Hematopoietic multipotent progenitor cell treated with erythropoietin and hydrocortisone succinate and interleukin-3 and kit ligand, for 6 days (in vitro differentiated cells): ENCODE measurements at regions not wholly inside any gene's neighbourhood (a gene's known extent, or its start where the extent isn't known, plus 50 kb on each side); places are given as distances from the start of the nearest gene placed in this dataset.

Experiments
- DNase-seq: peaks from one replicate; pipeline ENCODE4 v3.0.0-alpha.2; 2015

DNA sequence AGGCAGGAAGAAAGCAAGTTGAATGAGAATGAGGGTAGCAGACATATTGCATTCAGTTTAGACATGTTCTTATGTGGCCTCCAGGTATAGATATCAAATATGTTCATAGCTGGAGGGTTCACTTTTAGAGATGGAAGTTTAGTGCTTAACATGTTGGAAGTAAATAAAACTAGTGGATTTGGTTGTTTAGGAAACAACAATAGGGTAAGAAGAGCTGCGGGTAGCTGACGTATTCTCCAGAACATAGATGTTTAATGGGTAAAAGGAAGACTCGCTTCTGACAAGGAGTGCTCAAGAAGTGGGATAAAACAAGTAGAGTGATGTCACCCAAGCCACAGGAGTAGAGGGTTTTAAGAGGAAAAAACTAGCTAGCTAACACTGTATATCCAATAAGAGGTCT lies 128.4 kb upstream of the COL21A1 start:
- no peak for DNase-seq

DNA sequence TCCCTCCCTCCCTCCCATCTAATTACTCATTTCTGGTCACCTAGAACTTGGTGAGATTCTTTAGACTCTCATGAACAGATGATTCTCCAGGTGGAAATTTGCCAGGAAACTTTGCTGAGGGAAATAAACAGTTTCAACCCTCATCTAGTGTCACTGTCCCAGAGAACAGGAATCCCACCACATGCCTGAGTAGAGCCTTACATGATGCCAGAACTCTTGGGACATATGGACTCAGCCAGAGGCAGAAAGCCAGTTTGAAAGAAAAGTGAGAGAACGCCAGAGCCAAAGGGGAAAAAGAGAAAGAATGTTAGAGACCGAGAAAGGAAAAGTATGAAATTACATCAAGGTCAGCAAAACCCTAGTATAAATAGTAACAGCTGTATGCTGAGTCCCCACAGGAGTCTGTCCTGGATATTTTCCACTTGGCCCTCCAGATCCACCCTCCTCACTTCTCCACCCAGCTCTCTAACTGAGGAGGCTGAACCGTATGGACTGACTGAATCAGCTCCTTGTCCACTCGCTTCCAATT lies 127.5 kb upstream of the COL21A1 start:
- no peak for DNase-seq

DNA sequence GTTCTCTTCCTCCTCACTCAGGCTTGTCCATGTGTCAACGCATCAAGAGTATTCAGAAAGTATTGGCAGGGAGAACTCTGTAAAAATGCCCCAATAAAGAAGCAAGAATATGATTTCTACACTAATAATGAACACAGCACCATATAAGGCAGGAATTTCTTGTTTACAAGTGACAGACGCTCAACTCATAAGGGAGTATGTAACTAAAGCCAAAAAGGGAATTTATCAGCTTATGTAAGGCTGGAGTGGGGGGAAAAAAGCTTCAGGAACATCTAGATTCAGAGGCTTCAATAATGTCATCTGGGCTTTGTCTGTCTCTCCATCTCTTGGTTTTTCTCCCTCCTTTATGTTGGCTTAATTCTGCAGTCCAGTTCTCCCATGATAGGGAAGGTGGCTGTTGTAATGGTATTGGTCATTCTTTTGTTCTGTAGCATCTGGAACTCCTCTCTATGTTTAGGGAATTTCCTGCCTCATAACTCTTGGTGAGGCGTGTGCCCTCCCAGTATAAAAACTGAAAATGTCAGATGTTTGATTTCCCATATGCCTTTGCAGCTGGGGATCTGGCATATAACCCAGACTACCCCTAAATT lies 125.1 kb upstream of the COL21A1 start:
- no peak for DNase-seq

DNA sequence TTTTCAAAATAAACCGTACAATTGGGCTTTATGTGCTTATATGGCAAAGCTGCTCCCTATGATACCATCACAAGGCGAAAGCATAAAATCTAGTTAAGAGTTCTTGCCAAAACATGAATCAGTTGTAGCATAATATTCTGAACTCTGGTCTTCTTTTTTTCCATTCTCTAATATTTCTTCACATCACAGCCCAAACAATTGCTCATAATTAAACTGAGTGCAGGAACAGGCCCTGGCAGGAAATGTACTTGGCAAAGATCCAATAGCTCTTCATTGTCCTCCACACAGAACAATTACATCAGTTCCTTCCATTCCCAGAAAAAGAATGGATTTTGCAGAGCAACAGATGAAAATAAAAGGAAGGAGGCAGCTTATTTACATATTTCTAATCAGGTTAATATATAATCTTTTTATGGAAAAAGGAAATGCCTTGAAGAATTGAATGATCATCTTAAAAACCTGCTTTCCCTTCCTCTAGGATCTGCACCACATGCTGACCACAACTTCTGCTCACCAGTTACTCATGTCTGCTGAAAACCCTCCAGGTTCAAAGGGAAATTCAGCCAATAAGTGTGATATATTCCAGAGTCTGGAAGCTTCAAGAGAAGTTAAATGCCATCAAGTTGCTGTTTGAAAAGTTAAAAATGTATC lies 123.3 kb upstream of the COL21A1 start:
- DNase-seq: peak; percentile 46

DNA sequence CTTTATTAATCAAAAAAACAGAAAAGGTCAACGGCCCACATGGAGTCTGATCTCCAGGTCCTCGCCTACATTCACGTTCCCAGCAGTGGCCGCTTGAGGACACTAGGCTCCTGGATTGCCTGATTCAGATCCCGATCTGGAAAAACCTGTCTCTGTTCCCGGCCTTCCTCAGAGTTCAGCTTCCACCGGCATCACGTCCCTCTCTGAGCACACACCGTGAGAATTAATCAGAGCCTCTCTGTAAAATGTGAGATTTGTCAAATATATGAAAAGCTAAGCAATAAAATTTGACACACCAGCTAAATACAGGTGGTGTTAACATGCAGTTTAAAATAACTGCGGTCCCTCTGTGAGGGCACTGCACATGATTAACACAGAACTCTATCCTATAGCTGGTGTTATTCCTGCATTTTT lies 122.8 kb upstream of the COL21A1 start:
- DNase-seq: no peak

DNA sequence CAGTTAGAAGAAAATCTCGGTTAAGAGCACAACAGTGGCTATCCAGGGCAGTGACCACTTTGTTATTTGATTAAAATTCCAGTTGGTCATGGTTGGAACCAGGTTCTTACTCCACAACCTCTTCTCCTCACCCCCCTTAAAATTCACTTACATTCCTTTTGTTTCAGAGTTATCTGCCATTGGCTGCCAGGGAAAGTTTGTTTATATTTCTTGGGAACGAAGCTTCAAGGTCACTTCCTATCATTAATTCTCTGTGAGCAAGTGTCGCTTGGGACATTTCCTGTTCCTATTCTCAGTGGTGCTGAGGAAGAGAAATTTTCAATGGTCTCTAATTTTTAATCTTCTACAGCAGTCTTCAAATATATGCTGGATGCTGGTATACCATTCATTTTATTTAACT lies 121.1 kb upstream of the COL21A1 start:
- no peak for DNase-seq

DNA sequence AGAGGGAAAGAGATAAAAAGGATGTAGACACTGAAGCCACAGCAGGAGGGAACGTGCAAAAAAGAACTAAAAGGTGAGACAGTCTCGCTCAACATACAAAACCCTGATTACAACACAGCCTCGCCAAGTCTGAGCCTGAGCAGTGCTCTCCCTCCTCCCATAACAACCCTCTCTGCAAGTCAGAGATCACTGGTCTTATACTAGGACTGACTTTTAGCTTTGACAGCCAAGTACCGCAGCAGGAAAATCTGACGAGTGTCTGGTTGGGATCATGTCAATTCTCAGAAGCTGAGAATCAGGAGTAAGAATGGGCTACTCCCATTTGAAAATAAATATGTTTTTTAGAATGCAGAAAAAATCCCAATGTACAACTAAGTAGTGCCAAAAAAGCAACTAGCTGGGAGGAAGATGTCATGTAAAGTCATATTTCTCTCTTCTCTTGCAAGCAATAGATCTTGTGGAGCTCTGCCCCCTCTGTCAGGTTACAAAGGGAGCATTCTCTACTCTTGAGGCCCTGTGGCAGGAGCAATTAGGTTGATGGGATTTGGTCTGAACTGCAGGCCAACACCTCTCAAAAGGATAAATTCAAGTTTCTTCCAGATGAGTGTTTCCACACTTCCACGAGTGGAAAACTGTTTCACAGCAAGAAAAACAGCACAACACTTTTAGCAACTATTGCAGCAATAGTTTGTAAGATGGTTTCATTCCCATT lies 118.9 kb upstream of the COL21A1 start:
- no peak for DNase-seq

DNA sequence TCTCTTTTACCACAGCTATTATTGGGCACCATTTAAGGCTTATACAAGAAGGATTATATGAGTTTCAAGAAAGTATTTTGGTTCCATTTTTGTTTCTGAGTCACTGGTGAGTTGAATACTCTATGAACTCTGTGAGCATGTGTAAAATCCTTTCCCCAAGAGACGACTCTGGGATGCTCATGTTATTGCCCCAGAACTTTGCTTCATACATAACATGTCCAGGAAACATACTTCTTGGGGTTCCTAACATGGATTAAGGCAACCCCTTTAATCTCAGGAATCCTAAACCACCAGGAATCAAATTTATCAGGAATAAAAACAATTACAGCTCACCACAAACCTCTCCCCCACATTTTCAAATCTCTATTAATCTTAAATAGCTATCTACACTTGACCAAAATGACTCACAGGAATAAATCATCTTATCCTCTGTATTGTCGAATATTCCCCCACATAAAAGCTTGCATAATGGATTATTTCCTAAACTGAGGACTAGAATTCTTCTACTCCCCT lies 117.5 kb upstream of the COL21A1 start:
- DNase-seq: no peak

DNA sequence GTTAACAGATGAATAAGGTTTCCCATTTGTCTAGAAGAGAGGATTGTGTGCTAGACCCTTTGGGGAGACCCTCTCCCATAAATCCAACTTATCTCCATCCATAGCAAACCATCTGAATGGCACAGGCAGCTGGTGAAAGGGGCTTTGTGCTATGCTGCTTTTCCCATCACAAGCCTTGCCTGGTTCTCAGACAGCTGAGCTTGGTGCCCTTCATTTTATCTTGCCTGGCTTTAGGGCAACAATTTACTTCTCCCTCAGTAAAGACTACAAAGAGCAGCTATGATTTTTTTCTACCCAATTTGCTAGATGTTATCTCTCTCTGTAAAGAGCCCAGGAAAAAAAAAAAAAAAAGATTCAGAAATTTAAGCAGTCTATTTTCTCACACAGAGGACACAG lies 117.0 kb upstream of the COL21A1 start:
- DNase-seq: no peak

DNA sequence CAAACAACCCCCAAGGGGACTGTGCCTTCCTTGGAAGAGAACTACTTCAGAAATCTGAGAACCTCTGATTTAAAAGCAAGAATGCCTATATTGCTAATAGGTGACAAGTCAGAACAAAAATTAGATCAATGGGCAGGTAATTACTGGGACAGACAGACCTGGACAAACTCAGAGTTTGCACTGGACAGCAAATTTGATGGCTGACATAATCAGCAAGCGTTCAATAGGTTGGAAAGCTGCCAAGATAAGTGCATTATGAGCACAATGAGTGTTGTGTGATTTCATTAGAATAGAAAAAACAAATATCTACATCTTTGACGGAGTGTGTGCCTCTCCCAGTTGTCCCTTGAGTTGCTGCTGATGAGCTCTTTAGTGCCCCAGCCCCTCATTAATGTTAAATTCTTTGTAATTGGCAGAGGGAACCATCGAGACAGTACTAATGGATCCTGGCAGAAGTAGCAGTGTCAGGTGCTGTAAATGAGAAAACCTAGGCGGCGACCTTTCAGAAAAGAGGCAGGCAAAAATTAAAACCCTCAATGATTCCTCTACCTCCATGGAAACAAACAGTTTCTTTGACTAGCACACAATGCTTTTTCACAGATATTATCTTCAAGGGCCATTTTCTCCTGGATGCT lies 116.5 kb upstream of the COL21A1 start:
- no peak for DNase-seq

DNA sequence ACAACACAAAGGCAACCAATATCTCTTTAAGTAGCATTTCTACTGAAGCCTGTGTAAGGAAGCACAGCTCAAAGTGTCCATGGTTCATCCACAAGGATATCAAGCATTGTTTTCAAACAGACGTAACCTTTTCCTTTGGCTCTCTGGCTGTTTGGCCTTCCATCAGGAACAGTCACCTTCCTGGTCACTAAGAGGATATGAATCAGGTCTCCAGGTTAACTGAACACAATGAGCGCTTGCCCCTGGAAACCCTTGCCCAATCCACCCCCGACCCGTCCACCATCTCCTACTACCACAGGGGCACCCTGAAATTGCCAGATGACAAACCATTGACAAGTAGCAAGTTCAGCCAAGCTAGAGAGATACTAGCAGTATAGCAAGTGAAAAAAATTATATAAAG lies 114.4 kb upstream of the COL21A1 start:
- DNase-seq: no peak

DNA sequence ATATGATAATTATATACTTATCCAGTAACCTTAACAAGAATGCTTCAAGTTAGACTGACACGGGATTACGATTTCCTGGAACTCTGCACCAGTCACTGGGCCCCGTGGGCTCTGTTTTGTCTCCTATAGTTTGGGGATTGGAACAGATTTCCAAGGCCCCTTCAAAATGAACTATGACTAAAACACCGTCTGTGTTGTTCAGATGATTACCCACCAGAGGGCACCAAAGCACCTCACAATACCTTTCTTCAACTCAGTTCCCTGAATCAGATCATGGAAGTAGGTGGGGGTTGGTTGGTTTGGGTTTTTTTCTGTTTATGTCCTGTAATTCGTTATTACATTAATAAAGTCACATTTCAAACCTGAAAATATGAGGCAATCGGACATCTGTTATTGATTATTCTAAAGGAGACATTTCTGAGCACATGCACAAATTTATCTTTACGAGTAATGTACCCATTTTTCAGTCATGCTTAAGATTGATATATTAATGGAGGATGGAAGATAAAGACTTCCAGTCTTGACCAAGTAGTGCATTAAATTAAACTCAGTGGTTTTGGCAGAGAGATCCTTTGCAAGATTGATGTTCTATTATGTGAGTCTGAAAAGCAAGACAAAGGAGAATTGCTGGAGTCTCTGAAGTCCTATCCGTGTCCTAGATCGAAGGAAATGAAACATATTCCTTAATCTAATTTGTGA lies 112.0 kb upstream of the COL21A1 start:
- peak; percentile 84 for DNase-seq

DNA sequence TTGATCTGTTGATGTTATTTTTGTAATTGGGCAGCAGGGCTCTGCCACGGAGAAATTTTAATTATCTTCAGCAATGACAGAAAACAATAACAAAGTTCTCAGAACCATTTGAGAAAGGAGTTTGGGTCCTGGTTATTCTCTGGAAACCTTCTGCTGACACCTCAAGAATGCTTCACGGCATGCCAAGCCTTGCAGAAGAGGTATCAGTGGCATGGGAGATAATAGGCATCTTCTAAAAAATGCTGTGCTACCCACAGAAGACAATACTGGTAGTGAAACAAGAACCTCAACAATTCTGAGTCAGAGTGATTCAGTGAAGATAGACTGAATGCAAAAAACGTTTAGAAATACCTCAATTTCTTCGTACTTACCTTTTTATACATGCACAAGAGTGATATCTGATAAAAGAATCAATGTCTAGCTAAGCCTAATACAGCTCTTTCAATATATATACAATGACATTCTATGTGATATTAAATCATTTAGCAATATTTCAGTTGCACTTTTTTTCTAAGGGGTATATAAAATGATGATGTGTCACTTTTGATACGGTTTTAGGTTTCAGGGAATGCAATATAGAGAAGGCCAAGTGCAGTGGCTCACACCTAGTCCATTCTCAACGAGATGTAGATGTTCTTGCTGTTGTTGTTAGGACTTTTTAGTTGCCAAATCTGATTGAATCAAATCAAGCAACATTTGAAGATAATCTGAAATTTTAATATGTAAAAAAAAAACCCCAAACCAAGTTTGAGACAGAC lies 110.4 kb upstream of the COL21A1 start:
- DNase-seq: no peak

DNA sequence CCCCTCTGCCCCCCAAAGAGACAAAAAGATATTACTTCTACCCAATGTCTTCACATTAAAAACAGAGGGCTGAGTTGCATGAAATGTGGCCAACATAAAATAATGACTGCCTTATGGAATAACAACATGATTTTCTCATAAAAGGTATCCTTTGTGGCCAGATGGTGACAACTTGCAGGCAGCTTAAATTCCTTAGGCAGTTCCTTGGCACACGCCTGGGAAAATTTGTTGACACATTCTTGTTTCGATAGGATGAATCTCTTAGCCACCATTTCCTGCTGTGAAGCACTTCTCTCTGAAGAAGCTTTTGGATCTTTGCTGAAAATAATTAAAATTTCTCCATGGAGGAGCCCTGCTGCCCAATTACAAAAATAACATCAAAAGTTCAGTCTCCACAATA lies 109.0 kb upstream of the COL21A1 start:
- no peak for DNase-seq

DNA sequence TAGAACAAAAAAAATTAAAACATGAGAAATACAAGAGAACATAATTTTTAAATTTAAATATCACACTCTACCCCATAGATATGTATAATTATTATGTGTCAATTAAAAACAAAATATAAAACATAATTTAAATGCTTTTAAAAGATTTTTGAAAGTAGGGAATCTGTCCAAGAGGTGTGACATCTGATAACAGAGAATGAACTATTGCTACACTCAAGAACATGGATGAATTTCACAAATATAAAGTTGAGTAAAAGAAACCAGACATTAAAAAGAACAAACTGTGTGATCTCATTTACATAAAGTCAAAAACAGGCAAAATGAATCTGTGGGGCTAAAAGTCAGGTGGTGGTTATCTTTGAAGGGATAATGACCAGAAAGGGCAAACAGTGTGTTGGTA lies 106.5 kb upstream of the COL21A1 start:
- no peak for DNase-seq

DNA sequence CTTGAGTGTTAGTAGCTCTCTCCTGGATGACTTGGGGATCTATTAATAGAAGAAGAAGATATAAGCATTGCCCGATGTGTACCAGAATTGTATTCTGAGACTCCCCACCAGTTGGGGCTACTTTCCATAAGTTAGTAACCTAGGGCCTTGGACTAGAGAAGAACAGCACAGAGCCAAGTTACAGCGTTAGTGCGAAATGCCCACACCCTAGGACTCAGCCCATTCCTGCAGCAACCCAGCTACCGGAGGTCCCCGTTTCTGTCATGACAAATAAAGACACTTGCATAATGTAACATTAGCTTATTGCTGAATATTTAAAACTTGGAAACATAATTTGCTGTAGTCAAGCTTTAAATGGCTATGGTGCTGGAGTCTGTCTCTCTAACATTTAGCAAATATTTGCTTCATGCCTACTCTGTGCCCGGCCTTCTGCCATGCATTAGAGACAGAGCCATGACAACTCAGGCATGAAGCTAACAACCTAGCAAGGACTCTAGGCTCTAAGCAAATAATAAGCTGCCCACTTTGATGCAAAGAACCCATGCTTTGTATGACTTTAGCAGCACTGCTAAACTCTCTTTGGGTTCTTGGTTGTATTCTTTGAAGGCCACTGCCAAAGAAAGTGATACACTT lies 103.4 kb upstream of the COL21A1 start:
- DNase-seq: no peak

DNA sequence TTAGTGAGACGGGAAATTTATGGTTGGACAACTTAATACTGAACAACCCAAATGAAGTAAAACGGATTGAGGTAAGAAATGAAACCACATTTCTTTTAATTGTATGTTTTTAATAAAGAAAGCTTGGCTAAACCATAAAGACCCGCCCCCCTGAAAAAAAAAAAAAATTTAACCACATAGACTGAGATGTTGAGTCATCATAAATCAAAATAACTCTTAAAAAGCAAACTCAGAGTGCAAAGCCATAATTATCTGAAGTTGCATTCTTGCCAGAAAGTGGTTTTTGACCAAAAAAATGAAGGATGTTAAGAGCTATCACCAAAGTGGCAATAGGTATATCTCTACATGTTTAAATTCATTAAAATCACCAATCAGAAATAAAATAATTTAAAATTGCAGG lies 101.8 kb upstream of the COL21A1 start:
- DNase-seq: no peak

DNA sequence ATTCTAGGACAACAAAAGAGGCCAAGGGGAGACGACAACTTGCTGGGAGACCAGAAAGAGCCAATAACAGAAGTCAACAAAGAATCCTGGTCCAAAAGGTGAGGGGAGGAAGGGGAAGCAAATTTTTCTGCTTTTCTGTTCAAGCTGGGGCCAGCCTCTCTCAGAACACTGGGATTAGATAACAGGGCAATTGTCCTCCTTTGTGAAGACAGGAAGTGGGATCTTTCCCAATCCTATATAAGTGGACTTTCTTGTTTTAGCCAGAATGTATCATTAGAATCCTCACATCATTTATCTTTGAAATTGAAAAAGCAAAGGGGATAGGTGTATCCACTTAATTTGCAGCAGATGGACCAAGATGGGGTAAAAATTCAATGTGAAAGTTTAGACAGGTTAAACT lies 101.2 kb upstream of the COL21A1 start:
- no peak for DNase-seq

DNA sequence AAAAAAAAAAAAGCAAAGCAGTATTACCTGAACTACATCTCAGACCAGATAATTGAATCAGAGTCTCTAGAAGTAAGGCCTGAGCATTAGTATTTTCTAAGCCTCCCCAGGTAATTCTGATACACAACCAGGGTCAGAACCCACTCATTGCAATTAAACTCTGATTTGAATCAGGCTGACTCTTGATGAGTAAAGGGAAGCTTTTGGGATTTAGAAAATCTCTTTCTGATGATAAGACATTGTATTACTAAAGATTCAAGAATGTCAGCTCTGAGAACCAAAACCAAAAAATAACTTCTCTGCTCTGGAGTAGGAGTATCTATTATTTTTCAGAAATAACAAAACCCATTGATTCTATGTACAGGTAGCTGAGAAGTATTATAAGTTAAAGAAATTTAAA lies 100.1 kb upstream of the COL21A1 start:
- DNase-seq: no peak

DNA sequence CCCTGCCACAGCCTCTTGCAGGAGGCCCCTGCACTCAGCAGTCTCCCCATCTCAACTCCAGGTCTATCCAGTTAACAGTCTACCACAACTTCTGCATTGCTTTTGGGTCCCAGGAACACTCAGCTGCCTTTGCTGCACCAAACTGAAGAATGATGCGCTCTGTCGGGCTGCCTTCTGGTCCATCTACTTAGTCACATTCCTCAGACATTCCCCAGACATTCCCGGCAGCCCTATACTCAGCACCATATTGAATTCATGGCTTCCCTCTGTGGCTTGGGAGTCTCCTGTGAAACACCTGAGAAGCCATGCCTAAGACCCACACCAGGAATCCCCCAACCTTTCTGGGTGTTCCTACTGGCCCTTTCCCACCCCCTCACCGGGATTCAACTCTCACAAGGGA lies 99.6 kb upstream of the COL21A1 start:
- no peak for DNase-seq

DNA sequence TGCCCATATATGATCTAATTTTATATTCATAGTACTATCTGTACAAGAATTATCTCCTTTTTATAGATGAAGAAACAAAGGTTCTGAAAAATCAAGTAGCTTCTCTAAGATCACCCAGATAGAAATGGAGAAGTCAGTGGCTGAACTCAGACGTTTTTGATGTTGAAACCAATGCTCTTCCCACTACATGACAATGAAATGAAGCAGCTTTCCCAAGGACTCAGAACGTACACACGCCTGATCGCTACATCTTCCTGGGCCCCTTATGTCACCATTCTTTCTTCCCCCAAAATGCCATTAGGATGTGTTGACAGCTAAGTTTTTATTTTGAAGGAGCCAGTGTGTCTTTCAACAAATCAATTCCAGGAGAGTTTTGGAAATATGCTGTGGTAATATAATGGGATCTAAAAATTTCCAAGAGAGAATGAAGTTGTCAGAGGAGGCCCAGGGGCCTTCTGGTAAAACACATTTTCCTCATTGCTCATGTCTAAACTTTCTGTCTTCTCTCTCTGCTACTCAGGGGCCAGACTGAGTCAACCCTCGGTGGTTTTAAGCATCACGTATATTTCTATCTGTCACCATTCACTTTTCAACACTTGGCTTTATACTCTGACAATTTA lies 98.1 kb upstream of the COL21A1 start:
- no peak for DNase-seq
